GM23338 (cell line): ENCODE measurements at regions not wholly inside any gene's neighbourhood (a gene's known extent, or its start where the extent isn't known, plus 50 kb on each side); places are given as distances from the start of the nearest gene placed in this dataset.

Source experiments
- ATAC-seq: fragments of 200-7000 bp; cut with Tn5 transposase; 3 replicates; pipeline ENCODE4 v1.9.1; 2020
- DNase-seq: peaks from one replicate; pipeline ENCODE4 v3.0.0-alpha.2; 2015; ENCODE audit warnings: low spot score
- H2AFZ ChIP-seq: fragments of 200-600 bp; sonication (generic); 2 replicates; pipeline ENCODE4 v1.8.0; 2016; ENCODE audit warnings: antibody characterized with exemption, mild to moderate bottlenecking, moderate library complexity
- H3F3A ChIP-seq: fragments of 200-600 bp; sonication (generic); replicated peaks from 2 replicates; pipeline ENCODE4 v1.8.0; 2017; ENCODE audit warnings: antibody characterized with exemption, mixed run types, low read depth
- H3K27ac ChIP-seq: fragments of 200-600 bp; sonication (generic); 2 replicates; pipeline ENCODE4 v1.6.1; 2016; ENCODE audit warnings: low read depth
- H3K27me3 ChIP-seq: fragments of 200-600 bp; sonication (generic); 2 replicates; pipeline ENCODE4 v1.8.0; 2016; ENCODE audit warnings: mild to moderate bottlenecking, mixed run types, moderate library complexity; ENCODE audit not compliant: insufficient read depth
- H3K36me3 ChIP-seq: fragments of 200-600 bp; sonication (generic); 2 replicates; pipeline ENCODE4 v1.8.0; 2016; ENCODE audit warnings: mild to moderate bottlenecking; ENCODE audit not compliant: insufficient read depth
- H3K4me1 ChIP-seq: fragments of 200-600 bp; sonication (generic); 2 replicates; pipeline ENCODE4 v1.8.0; 2016; ENCODE audit warnings: mild to moderate bottlenecking, moderate library complexity; ENCODE audit not compliant: insufficient read depth
- H3K4me2 ChIP-seq: fragments of 200-600 bp; sonication (generic); 2 replicates; pipeline ENCODE4 v1.7.1; 2017; ENCODE audit warnings: mixed run types
- H3K4me3 ChIP-seq: fragments of 200-600 bp; sonication (generic); 2 replicates; pipeline ENCODE4 v1.6.1; 2016; ENCODE audit warnings: mixed run types
- H3K79me2 ChIP-seq: fragments of 200-600 bp; sonication (generic); replicated peaks from 2 replicates; pipeline ENCODE4 v1.8.0; 2017; ENCODE audit warnings: mild to moderate bottlenecking; ENCODE audit not compliant: insufficient read depth
- H3K9me2 ChIP-seq: fragments of 200-600 bp; sonication (generic); 2 replicates; pipeline ENCODE4 v1.8.0; 2017; ENCODE audit not compliant: insufficient read depth
- H4K20me1 ChIP-seq: fragments of 200-600 bp; sonication (generic); replicated peaks from 2 replicates; pipeline ENCODE4 v1.8.0; 2017; ENCODE audit warnings: mild to moderate bottlenecking; ENCODE audit not compliant: insufficient read depth
- H3K27ac Mint-ChIP-seq: 2 replicates; pipeline ENCODE4 v1.8.0; 2020; ENCODE audit warnings: inconsistent platforms, mild to moderate bottlenecking, moderate library complexity, mixed read lengths
- H3K27me3 Mint-ChIP-seq: 3 replicates; pipeline ENCODE4 v1.8.0; 2022; ENCODE audit warnings: low read depth, mild to moderate bottlenecking, moderate library complexity, mixed read lengths, inconsistent platforms; ENCODE audit not compliant: insufficient read depth, poor library complexity
- H3K36me3 Mint-ChIP-seq: 3 replicates; pipeline ENCODE4 v1.8.0; 2021; ENCODE audit warnings: low read depth, mild to moderate bottlenecking, inconsistent platforms, moderate library complexity, mixed read lengths
- H3K4me1 Mint-ChIP-seq: 3 replicates; pipeline ENCODE4 v1.8.0; 2020; ENCODE audit warnings: mild to moderate bottlenecking, inconsistent platforms, mixed read lengths
- H3K4me3 Mint-ChIP-seq: 3 replicates; pipeline ENCODE4 v1.8.0; 2021; ENCODE audit warnings: moderate library complexity, mild to moderate bottlenecking, inconsistent platforms, mixed read lengths
- H3K9me3 Mint-ChIP-seq: 3 replicates; pipeline ENCODE4 v1.8.0; 2020; ENCODE audit warnings: moderate library complexity, mild to moderate bottlenecking, inconsistent platforms, mixed read lengths
- CREB1 ChIP-seq: fragments of 250-450 bp; sonication (Bioruptor Pico); IDR thresholded peaks from 2 replicates; pipeline ENCODE4 v1.5.0; 2020; ENCODE audit warnings: low read depth, mild to moderate bottlenecking, moderate library complexity
- EZH2phosphoT487 ChIP-seq: fragments of 200-600 bp; sonication (generic); IDR thresholded peaks from one replicate; pipeline ENCODE4 v1.8.1; 2018; ENCODE audit warnings: antibody characterized with exemption; ENCODE audit not compliant: unreplicated experiment
- JUNB ChIP-seq: IDR thresholded peaks from one replicate; pipeline ENCODE4 v1.6.1; 2016; ENCODE audit warnings: antibody characterized with exemption; ENCODE audit not compliant: unreplicated experiment
- NANOG ChIP-seq: IDR thresholded peaks from 2 replicates; pipeline ENCODE4 v1.6.1; 2016; ENCODE audit warnings: antibody characterized with exemption, borderline replicate concordance
- POLR2AphosphoS5 ChIP-seq: IDR thresholded peaks from 2 replicates; pipeline ENCODE4 v1.6.1; 2016; ENCODE audit warnings: antibody characterized with exemption, low read depth
- STAT1 ChIP-seq: IDR thresholded peaks from one replicate; pipeline ENCODE4 v1.6.1; 2016; ENCODE audit warnings: antibody characterized with exemption; ENCODE audit not compliant: unreplicated experiment
- ZNF114 ChIP-seq: fragments of 250-450 bp; sonication (Bioruptor Pico); IDR thresholded peaks from 2 replicates; pipeline ENCODE4 v1.5.0; 2020; ENCODE audit warnings: mild to moderate bottlenecking, moderate library complexity
- ZNF331 ChIP-seq: fragments of 250-450 bp; sonication (Bioruptor Pico); IDR thresholded peaks from 2 replicates; pipeline ENCODE4 v1.5.0; 2020; ENCODE audit warnings: low read depth, mild to moderate bottlenecking, moderate library complexity
- TF ChIP-seq, protein P1 (sequence below), 2 experiments: fragments of 200-600 bp in 1 of 2; sonication (generic) in 1 of 2; conservative IDR thresholded peaks; 2 replicates each; pipeline versions ENCODE4 v1.5.1 to v1.6.1; 2016 to 2017; ENCODE audit warnings: antibody characterized with exemption in 2 of 2, low read depth in 2 of 2, mild to moderate bottlenecking in 2 of 2, moderate library complexity in 1 of 2
- TF ChIP-seq, protein P2 (sequence below): IDR thresholded peaks from one replicate; pipeline ENCODE4 v1.6.1; 2018; ENCODE audit warnings: antibody characterized with exemption; ENCODE audit not compliant: unreplicated experiment
- TF ChIP-seq, protein P3 (sequence below): IDR thresholded peaks from 2 replicates; pipeline ENCODE4 v1.6.1; 2016; ENCODE audit warnings: antibody characterized with exemption

DNA sequence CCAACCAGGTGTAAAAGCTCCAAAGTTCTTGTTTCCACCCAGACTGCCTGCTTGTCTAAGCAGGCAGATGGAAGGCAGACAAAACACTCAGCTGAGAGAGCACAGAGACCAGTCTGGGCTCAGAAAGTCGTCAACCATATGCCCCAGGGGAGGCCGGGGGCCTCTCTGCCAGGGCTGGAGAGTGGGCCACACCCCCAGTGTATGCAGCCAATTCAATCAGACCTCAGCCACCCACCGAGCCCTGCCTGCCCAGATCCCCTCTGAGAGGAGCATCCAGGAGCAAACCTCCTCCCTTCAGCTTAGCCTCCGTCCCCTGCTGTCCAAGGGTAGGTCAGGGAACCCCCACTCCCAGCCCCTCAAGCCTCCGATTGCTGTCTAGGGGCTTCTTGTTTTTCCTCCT, 196.3 kb downstream of the LSM5 start (continued):
- TF ChIP-seq, protein P1, sequence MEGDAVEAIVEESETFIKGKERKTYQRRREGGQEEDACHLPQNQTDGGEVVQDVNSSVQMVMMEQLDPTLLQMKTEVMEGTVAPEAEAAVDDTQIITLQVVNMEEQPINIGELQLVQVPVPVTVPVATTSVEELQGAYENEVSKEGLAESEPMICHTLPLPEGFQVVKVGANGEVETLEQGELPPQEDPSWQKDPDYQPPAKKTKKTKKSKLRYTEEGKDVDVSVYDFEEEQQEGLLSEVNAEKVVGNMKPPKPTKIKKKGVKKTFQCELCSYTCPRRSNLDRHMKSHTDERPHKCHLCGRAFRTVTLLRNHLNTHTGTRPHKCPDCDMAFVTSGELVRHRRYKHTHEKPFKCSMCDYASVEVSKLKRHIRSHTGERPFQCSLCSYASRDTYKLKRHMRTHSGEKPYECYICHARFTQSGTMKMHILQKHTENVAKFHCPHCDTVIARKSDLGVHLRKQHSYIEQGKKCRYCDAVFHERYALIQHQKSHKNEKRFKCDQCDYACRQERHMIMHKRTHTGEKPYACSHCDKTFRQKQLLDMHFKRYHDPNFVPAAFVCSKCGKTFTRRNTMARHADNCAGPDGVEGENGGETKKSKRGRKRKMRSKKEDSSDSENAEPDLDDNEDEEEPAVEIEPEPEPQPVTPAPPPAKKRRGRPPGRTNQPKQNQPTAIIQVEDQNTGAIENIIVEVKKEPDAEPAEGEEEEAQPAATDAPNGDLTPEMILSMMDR (conservative IDR thresholded peaks at IDR 0.05; ENCODE audit: low read depth in 2 of 2) = no peak
- no peak for TF ChIP-seq POLR2AphosphoS5
- TF ChIP-seq CREB1 (CRISPR knock-in tag) = no peak
- TF ChIP-seq EZH2phosphoT487 = no peak
- no peak for TF ChIP-seq ZNF114 (CRISPR knock-in tag)
- no peak for TF ChIP-seq ZNF331 (CRISPR knock-in tag)

DNA sequence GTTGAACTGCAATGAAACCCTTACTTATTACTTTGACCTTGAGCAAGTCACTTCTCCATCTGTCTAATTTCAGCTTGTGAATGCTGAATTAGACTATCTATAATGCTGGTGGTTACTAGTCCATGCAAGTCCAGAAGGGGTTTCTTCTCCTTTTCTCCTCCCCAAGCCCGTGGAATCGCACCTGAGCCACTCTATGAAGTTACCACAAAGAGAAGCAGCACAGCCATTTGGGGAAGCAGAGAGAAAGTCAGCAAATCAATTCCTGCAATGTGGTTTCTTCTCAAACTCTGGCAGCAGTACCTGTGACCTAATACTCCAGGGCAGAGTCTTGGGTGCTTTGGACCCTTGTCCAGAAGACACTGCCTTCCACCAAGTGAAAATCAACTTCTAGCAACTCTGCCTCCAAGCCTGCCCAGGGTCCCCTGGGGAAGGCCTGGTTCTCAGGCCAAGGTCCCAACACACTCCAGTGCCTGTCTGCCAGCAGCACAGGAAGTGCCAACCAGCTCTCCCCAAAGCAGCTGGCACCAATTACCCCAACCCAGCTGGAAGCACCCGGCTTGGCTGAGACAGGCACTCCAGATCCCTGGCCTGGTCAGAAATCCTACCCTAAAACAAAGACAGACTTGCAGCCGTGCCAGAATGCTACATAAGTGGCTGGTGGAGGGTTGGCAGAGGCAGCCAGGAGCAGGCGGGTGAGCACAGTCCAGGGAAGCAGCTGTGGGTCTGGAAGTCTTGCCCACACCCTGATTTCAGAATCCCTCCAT, 200.3 kb downstream of the LSM5 start:
- H3K4me3 ChIP-seq = no peak overlapping the region
- no peak overlapping the region for H2AFZ ChIP-seq
- H3K4me1 ChIP-seq = peaks cover 16% of the 10 kb centered on the region
- H3K36me3 ChIP-seq = no peaks in the 10 kb centered on the region
- Mint-ChIP-seq H3K4me3 (no peak overlapping the region), H3K27ac (no peak overlapping the region), H3K36me3 (no peaks in the 10 kb centered on the region), H3K9me3 (no peaks in the 10 kb centered on the region), H3K4me1 (peaks cover 19% of the 10 kb centered on the region), H3K27me3 (peaks cover 4% of the 10 kb centered on the region)
- H3F3A ChIP-seq = no peaks in the 10 kb centered on the region
- no peaks in the 10 kb centered on the region for H3K27me3 ChIP-seq
- H3K4me2 ChIP-seq = no peak overlapping the region
- H4K20me1 ChIP-seq = no peaks in the 10 kb centered on the region
- H3K9me2 ChIP-seq = no peaks in the 10 kb centered on the region
- no peaks in the 10 kb centered on the region for H3K79me2 ChIP-seq
- no peak for ATAC-seq
- DNase-seq = no peak
- no peak overlapping the region for H3K27ac ChIP-seq
- no peak for TF ChIP-seq JUNB
- TF ChIP-seq, protein P1 (conservative IDR thresholded peaks at IDR 0.05; ENCODE audit: low read depth in 2 of 2) = no peak
- no peak for TF ChIP-seq CREB1 (CRISPR knock-in tag)
- TF ChIP-seq NANOG = no peak
- TF ChIP-seq, protein P2, sequence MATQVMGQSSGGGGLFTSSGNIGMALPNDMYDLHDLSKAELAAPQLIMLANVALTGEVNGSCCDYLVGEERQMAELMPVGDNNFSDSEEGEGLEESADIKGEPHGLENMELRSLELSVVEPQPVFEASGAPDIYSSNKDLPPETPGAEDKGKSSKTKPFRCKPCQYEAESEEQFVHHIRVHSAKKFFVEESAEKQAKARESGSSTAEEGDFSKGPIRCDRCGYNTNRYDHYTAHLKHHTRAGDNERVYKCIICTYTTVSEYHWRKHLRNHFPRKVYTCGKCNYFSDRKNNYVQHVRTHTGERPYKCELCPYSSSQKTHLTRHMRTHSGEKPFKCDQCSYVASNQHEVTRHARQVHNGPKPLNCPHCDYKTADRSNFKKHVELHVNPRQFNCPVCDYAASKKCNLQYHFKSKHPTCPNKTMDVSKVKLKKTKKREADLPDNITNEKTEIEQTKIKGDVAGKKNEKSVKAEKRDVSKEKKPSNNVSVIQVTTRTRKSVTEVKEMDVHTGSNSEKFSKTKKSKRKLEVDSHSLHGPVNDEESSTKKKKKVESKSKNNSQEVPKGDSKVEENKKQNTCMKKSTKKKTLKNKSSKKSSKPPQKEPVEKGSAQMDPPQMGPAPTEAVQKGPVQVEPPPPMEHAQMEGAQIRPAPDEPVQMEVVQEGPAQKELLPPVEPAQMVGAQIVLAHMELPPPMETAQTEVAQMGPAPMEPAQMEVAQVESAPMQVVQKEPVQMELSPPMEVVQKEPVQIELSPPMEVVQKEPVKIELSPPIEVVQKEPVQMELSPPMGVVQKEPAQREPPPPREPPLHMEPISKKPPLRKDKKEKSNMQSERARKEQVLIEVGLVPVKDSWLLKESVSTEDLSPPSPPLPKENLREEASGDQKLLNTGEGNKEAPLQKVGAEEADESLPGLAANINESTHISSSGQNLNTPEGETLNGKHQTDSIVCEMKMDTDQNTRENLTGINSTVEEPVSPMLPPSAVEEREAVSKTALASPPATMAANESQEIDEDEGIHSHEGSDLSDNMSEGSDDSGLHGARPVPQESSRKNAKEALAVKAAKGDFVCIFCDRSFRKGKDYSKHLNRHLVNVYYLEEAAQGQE = no peak
- TF ChIP-seq, protein P3, sequence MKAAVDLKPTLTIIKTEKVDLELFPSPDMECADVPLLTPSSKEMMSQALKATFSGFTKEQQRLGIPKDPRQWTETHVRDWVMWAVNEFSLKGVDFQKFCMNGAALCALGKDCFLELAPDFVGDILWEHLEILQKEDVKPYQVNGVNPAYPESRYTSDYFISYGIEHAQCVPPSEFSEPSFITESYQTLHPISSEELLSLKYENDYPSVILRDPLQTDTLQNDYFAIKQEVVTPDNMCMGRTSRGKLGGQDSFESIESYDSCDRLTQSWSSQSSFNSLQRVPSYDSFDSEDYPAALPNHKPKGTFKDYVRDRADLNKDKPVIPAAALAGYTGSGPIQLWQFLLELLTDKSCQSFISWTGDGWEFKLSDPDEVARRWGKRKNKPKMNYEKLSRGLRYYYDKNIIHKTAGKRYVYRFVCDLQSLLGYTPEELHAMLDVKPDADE = no peak
- no peak for TF ChIP-seq STAT1
